Fibroblast of pulmonary artery (primary cell): ENCODE measurements at regions not wholly inside any gene's neighbourhood (a gene's known extent, or its start where the extent isn't known, plus 50 kb on each side); places are given as distances from the start of the nearest gene placed in this dataset.

Source experiments
- DNase-seq: peaks from one replicate; pipeline ENCODE4 v3.0.0-alpha.2; 2010; ENCODE audit warnings: low read depth
- H3K4me3 ChIP-seq: replicated peaks from 2 replicates; pipeline ENCODE4 v1.5.1; 2011; ENCODE audit warnings: low read depth, mild to moderate bottlenecking, control low read depth, low read length, moderate library complexity
- TF ChIP-seq, protein P1 (sequence below): IDR thresholded peaks from 2 replicates; pipeline ENCODE4 v1.5.1; 2011; ENCODE audit warnings: mild to moderate bottlenecking, control low read depth, low read length, inconsistent platforms; ENCODE audit errors: missing control alignments

DNA sequence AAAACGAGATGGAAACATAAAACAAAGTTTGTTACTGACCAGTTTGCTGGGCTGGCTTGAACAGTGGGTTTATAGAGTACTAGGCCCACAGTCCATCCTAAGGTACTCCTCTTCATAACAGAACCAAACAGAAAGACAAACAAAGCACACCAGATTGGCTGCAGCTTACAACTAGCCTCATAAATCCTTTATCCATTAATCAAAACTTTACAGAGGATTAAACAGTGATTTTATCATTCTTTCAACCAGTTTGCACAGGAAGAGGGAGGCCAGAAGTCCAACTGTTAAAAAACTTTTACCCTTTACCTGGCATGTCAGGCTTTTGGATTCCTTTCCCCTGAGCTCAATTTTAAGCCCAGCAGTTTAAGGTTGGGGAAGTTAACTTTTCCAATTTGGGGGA lies 1467.6 kb downstream of the MAT2B start:
- no peak for DNase-seq
- TF ChIP-seq, protein P1, sequence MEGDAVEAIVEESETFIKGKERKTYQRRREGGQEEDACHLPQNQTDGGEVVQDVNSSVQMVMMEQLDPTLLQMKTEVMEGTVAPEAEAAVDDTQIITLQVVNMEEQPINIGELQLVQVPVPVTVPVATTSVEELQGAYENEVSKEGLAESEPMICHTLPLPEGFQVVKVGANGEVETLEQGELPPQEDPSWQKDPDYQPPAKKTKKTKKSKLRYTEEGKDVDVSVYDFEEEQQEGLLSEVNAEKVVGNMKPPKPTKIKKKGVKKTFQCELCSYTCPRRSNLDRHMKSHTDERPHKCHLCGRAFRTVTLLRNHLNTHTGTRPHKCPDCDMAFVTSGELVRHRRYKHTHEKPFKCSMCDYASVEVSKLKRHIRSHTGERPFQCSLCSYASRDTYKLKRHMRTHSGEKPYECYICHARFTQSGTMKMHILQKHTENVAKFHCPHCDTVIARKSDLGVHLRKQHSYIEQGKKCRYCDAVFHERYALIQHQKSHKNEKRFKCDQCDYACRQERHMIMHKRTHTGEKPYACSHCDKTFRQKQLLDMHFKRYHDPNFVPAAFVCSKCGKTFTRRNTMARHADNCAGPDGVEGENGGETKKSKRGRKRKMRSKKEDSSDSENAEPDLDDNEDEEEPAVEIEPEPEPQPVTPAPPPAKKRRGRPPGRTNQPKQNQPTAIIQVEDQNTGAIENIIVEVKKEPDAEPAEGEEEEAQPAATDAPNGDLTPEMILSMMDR, result no peak
- H3K4me3 ChIP-seq, result no peak overlapping the region

DNA sequence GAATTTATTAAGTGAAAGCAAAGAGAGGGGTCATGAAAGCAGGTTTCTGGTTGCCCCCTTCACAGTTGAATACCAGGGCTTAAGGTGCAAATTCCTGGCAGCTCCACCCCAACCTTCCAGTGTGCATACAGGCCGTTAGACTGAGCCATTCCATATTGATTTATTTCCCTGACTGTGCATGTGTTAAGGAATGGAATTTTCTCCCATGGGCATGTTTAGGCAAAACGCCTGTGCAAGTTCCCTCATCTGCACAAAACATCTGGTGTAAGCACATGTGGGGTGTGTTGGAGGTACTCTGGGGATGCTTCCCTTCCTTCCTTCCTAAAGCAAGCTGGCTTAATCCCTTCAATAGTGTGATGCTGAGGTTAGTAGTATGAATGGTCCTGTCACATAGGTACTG lies 1470.6 kb downstream of the MAT2B start:
- no peak overlapping the region for H3K4me3 ChIP-seq
- TF ChIP-seq, protein P1, result no peak
- DNase-seq, result no peak

DNA sequence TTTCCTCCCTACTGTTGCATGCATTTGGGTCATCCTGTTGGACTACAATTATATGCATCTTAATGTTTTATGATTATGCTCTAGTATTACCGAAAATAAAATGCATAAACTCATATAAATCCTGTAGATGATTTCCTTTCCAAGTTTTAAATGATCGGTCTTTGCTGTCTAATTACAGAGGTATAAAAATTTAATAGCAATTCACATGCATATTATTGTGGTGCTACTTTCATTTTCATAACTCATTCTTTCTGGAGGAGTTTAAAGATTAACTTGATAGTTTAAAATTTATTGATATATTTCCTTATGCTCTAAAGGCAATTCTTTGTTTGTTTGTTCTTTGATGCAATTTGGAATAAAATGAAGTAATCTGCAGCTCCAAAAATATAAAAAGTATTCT lies 1475.1 kb downstream of the MAT2B start:
- no peak for DNase-seq
- TF ChIP-seq, protein P1, result no peak

DNA sequence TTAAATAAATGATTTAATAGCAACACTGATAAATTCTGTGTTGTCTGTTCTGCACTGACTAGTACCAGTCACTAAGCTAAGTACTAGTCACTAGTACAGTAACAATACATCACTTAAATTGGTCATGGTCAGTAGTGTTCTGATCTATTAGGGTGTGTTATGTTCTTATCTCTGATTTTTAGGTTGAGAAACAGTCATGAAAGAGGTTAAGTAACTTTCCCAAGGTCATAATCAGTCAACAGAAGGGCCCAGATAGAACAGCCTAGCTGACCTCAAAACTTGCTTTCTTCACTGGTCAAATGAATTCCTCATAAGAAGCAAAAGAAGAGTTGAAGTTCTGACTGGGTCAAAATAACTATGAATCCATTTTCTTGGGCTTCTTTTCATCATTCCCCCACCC lies 1492.7 kb downstream of the MAT2B start:
- no peak for DNase-seq
- H3K4me3 ChIP-seq, result no peak overlapping the region
- TF ChIP-seq, protein P1, result no peak

More for the DNA sequence above, 1475.1 kb downstream of the MAT2B start:
- no peak overlapping the region for H3K4me3 ChIP-seq

DNA sequence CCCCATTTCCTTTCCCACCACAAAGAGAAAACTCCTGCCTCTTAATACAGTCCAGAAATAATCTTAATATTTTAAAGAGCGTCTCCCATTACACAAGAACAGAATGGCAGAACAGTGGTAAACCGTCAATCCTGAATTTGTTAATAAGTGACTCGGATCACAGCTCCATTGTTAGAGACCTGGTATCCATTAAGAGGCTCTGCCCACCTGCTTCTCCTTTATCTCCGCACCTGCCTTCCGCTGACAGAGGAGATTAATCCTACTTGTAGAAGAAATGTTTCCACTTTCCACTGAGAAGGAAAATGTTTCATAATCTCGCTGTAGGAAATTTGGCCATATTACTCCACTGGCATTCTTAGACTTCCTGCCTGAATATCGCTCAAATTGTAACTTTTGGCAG lies 1493.2 kb downstream of the MAT2B start:
- no peak for DNase-seq
- TF ChIP-seq, protein P1, result no peak
- no peak overlapping the region for H3K4me3 ChIP-seq

DNA sequence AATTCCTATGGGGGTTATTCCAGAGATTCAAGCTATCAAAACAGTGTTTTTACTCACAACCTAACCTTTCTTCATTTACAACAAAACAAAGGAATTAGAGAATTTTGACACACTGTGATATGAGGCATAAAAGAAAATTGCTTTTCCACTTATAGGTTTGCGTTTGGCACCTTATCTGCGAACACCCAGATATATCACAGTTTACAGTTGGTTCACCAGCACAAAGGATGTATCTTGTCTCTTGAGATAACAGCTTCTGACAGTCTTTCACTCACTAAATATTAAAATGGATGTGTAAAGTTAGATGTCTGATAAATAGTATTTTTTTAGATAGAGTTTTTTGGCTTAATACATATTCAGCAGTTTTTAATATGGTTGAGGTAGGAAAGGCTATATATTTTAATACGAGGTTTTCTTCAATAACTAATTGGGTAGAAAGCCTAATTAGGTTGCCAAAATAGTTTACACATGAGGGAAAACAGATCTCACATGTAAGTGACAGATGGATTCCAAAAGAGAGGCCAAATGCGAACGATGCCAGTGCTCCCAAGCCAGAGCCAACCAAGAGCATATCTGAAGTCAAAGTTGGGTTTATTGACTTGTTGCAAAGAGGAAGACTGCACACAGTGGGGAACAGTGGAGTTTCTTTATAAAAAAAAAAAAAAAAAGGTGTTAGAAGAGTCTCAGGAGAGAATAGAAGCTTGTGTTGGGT lies 1495.2 kb downstream of the MAT2B start:
- TF ChIP-seq, protein P1, result no peak
- no peak for DNase-seq
- H3K4me3 ChIP-seq, result no peak overlapping the region

DNA sequence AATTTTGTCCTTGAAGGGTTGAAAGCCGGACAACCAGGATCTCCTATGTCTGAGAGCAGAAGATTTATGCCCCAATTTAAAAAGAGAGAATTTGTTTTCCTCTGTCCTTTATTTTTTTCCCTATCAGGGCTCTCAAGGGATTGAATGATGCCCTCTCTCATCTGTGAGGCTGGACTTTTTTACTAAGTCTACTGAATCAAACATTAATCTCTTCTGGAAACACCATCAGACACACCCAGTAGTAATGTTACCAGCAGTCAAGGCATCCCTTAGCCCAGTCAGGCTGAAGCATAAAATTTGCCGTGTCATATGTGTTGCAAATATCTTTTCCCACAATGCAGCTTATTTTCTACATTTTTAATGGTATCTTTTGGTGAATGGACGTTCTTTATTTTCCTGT lies 1497.9 kb downstream of the MAT2B start:
- DNase-seq, result no peak
- no peak overlapping the region for H3K4me3 ChIP-seq
- TF ChIP-seq, protein P1, result no peak
